GM03348 (cell line): ENCODE measurements at regions not wholly inside any gene's neighbourhood (a gene's known extent, or its start where the extent isn't known, plus 50 kb on each side); places are given as distances from the start of the nearest gene placed in this dataset.

Source experiments
- DNase-seq: peaks from one replicate; pipeline ENCODE4 v3.0.0; 2012; ENCODE audit warnings: low spot score

DNA sequence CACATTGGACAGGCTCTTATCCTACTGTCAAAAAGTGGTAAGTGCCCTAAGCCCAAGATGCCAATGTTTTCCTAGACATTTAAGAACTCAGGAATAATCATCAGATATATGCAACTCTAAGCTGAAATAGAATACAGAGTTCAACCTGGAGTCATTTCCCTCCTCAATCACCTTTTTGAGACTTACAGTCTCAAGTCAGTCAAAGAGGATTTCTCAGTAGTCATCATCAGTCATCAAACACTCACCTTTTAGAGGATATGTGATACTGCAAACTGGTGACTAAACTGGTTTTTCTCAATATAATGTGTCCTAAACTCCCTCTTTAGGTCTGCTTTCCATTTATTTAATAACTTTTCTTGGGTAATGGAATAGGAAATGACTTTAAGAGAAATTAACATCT lies 145.3 kb upstream of the ADAMTS5 start:
- no peak for DNase-seq

DNA sequence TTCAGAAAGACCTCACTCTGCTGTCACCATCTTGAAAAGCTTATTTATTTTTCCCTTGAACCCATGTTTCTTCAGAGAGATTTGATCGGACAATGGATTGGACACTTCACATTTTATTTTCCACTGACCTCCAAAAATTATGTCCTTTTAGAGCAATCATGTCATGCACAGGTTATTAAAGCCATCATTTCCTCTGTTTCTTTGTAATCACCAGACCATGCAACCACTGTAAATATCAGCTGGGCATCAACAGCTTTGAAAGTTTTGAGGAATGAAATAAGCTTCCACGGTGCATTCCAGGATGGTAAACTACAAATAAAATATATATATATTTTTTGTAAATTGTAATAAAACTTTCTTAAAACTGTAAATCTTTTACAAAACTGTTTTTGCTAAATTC lies 144.1 kb upstream of the ADAMTS5 start:
- DNase-seq: no peak

DNA sequence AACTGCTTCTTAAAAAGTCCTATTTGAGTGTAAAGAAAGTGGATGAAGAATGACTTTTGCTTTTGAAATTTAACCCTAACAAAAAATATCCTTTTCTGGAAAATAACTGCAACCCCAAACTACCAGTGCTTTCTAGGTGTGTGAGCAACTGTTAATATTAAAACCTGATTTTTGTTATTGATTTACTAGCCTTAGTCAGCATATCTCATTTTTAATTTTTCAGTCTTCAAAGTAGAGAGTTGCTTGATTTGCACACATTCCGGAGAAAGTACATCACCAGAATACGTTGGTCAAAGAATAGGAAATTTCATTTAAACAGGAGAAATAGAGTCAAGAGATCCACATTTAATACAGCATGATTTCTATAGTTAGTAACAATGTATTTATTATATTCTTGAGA lies 141.8 kb upstream of the ADAMTS5 start:
- DNase-seq: no peak

DNA sequence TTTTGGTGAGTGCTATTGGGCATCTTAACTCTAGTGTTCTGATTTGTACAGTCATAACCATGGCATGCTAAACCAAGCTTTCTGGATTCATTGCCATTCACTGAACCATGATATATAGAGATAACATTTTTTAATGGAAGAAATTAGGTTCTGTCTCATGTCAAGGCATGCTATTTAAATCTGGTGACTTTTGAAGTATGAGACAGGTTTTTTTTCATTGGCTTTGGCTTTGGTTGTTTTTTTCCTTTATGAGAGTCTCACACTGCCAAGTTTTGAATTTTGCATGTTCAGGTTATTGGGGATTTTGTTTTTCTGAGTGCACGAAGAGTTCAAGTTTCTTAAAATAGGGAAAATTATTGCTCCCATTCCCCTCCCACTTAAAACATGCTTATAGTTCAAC lies 141.3 kb upstream of the ADAMTS5 start:
- DNase-seq: no peak

DNA sequence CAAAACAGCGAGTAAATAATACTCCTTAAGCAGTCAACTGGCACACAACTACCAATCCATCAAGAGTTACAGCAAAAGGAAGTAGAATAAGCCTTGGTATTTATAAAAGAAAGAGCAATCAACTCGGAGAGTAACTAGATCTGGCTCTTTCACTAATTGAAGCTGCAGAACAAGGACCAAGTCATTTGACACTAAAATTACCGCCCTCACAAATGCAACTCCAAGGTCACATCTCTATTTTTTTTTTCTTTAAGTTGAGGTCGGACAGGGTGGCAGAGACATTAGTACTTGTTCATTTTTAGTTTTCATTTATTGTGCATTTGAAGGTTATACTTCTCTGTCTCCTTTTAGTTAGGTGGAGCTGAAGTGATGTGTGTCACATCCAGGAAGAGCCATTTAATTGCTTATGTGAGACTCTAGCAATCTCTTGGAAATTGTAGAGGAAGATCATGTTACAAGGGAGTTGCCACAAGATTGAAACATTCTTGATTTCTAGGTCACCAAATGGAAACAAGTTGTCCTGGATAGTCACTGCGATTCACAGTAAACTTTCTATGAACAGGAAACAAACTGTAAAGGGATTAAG lies 138.1 kb upstream of the ADAMTS5 start:
- DNase-seq: peak; percentile 13

DNA sequence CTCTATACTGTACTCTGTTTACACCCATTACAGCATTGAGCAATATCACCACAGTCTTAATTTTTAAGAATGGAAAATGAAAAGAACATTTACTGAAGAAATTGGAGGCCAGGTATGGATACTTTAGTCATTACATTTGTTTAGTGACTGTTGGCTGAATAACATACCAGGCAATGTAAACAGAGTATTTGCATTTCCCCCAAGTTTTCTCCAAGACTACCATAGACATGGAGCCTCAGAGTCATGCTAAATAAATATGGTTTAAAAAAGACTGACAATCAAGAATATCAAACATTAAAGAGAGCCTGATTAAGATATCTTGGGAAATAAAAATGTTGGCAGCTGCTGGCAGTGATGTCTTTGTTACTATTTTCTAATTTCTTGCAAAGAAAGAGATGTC lies 136.9 kb upstream of the ADAMTS5 start:
- no peak for DNase-seq

DNA sequence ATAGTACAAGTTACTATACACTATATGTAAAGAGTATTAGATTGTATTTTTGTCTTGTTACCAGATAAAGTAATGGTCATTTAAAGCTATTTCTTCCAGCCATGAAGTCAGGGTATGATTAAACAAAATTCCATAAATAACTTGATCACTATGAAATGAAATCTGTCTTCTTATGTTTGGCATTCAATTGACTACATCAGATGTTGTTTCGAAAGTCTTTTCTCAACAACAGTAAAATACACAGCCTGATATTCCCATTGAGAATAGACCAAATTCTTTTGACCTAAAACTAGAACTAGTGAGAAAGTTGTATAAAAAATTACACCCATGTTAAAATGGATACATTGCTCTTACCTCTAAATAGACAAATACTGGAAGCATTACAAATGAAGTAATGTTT lies 134.6 kb upstream of the ADAMTS5 start:
- DNase-seq: peak; percentile 6

DNA sequence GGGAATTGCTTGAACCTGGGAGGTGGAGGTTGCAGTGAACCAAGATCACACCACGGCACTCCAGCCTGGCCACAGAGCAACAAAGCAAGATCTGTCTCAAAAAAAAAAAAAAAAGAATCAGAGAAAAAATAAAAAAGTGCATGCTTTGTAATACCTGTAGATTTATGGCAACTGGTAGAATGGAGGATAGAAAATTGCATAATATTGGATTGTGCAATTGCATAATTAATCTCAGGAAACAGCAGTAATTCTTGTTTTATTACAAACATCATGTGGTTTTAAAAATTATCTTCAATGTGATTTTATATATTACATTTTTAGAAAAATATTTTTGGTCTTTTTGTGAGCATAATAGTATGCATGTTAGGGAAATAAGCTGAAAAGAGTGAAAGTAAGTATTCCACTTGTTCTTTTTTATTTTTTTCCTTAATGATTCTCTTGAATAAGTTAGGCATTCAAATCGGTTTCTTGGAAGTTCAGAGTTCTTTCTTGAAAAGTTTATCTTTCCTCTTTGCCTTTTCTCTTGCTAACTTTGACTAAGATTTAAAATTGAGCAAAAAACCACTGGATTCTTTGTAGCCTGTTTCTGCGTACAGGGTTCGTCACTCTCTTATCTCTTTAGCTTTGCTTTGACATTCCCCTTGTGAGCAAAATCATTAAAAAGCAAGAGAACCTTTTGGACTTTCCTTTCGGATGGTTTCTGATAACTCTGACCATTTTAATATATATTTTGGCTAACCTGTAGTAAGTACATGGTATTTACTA lies 127.5 kb upstream of the ADAMTS5 start:
- DNase-seq: peak; percentile 32

DNA sequence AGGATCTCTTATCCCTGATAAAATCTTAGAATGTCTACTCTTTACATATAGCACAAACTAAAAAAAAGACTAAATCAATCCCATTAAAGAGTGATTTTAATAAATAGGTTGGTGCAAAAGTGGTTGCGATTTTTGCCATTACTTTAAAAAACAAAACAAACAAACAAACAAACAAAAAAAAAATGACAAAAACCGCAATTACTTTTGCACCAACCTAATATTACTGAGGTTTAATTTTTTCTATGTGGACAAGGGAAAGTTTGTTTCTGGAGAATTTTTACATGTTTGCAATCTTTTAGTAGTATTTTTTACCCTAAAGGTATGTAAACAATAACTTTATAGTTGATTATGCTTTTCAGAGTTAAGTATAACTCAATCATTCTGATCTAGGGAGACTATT lies 119.7 kb upstream of the ADAMTS5 start:
- DNase-seq: no peak

DNA sequence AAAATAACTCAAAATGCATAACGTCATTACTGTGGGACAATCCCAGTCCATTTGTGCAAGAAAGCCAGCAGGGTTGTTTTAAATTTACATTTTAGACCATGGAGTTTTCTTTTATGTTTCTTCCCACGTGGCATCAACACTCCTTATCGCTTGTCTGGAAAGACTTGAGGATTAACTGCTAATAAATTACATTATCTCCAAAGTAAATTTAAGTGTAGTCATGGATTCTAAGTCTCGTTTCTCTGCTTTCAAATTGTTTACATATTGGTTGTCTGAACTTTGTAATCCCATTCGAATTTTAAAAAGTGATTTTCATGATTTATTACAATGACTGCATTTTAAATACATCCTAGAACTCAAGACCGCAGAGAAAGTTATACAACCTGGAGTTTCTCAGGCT lies 119.3 kb upstream of the ADAMTS5 start:
- DNase-seq: no peak

DNA sequence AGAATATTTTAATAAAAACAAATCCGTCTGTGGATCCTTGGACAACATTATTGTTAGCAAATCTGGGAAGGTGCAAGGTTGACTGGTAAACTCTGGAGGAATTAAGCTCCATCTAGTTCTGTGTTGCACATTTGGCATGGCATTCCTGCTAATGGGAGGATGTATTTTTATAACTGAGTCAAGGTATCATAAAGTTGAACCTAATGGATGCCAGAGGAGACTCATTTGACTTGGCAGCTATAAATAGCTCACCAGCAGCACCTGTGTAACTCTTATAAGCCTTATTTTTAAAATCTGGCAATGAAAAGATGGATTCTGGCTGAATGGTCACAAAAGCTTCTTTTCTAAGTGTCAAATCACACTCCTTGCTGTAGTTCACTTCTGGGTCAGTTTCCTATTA lies 118.5 kb upstream of the ADAMTS5 start:
- DNase-seq: no peak

DNA sequence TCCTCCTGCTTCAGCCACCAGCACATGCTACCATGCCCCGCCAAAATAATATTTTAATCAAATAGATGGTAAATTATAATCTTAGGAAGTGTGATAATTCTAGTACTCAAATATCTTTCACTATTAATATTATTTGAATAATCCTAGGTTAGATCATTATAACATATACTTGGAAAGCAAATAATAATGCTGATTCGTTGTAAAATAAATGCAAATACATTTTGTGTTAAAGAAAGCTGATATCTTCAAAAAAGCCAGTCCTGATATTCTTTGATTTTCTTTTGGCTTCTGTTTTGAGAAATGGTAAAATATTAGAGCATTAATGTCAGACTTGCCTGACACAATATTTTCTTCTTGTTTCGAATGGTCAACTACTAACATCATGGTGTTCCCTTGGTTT lies 116.3 kb upstream of the ADAMTS5 start:
- no peak for DNase-seq

DNA sequence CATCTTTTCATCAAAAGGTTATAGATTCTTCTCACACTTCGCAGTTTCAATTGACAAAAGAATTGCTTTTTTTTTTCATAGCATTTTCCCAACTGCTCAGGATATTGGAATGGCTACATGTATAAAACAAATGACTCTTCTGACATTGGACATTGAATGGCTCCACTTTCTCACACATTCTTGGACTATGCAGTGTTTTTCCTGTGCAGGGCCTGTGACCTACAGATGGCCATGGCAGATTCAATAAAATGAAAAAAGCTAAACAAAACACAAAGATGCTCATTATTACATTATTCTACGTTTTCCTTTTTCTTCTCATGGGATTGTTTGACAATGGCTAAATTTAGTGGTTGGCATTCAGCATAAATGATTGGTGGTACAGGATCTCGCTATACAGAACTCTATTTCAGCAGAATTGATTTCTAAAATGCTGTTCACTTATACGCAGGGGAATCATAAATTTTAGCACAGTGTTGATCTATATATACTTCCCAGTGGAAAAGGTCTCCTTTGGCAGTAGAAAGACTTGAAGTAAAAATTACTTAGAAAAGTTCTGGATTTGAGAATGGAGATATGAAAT lies 115.6 kb upstream of the ADAMTS5 start:
- no peak for DNase-seq

DNA sequence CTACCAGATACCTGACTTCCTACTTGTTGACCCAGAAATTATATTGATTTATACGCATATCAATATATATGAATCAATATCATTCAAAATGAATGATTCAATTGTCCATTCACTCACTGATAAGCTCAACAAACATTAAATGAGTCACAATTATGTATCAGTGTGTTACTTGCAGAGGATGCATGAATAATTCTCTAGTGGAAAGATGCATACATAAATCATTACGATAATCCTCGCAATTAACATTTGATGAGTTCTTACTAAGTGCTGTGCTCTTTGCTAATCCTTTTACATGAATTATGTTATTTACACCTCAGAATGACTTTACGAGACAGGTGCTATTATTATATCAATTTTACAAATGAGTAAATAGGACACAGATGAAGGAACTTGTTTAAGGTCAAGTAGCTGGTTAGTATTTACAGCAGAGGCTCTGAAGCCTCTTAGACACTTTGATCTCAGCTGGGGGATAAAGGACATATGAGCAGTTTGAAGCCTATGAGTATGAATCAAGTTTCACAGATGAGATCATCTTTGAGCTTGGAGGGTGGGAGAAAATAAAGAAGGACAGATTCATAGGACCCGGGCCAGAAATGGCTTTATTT lies 112.8 kb upstream of the ADAMTS5 start:
- no peak for DNase-seq

DNA sequence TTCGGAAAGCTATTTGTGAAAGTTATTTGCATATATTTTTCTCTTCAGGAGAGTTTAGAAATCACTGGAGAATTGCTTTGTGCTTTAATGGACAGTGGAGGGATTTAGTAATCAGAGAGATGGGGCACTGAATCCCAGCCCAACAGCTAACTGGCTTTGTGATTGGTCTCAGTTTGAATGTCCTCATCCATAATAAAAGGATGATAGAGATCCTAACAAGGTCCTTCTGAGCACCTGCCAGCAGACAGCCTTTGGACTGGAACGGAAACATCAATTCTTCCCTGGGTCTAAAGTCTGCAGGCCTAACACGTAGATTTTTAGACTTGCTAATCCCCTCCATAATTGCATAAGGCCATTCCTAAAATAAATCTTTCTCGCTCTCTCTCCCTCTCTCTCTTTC lies 112.0 kb upstream of the ADAMTS5 start:
- DNase-seq: no peak

DNA sequence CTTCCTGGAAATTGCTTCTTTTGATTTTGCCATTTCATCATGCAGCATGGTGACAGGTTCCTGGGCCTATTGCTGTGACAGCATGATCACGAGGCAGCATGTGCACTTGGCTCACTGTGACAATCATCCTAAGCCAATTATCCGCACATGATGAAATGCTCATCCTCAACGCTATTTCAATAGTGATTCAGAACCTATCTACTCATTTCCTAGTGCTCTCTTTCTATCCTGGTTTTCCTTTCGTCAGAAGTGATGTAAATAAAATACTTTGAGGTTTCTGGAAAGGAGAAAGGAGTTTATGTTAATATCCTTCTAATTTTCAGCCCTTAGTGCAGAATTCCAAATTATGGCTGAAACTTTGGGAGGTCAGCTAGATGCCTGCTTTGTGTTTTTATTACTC lies 110.6 kb upstream of the ADAMTS5 start:
- DNase-seq: peak; percentile 13

DNA sequence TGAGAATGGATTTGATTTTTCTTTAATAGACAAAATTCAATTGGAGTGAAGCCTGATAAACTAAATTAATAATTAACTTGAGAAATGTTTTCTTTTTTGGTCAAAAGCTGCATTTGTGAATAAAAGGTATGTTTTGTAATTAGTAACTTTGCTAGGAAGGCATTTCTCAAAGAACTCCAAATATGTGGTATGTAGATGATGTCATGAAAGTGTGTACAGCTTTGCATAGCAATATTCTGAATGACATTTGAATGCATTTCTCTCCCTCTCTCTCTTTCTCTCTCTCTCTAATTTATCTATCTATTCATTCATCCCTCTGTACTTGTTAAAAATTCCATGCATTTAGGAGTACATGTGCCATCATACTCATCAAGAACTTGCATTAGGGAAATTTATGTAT lies 109.1 kb upstream of the ADAMTS5 start:
- DNase-seq: no peak

DNA sequence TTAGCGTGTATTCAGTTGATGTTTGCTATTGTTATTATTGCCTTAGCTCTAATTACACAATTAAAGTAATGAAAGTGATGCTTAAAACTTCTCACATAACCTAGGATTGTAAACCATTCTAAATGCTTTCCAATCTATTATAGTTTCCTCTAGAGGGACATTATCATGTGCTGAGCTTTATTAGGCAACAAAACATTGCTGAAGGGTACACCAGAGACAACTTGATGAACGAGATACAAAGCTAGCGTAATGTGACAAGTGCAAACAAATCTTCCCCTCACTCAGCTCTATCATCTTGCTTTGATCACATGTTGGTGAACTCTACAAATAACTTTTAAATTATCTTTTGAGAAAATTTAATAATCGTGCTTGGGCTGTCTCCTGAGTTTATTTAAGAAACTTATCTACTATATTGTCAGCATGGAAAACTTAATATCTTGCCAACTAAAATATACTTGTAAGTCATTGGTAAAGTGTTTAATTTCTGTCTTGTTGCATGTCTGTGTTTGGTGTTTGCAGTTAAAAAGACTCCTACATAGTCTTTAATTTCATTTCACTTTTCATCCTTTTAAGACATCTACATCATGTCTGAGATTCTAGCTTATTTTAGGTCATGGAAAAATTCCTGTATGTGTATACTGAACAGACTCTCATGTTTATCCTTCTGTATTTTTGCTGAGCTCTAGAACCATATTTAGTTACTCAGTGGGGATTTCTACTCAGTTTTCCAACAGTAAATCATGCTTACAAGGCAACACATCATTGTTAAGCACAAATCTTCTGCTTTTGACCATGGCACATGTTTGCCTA lies 104.2 kb upstream of the ADAMTS5 start:
- DNase-seq: no peak

DNA sequence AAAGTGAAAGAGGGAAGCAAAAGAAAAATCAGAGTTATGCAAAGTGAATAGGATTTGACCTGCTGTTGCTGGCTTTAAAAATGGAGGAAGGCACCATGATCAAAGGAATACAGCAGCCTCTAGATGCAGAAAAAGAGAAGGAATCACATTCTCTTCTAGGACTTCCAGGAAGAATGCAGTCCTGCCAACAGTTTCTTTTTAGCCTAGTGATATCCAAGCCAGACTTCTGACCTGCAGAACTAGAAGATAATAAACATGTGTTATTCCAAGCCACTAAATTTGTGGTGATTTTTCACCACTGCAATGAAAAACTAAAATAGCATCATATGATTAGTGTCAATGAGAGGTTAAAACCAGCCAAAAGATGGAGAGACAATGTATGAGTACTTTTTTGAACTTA lies 101.9 kb upstream of the ADAMTS5 start:
- DNase-seq: no peak

DNA sequence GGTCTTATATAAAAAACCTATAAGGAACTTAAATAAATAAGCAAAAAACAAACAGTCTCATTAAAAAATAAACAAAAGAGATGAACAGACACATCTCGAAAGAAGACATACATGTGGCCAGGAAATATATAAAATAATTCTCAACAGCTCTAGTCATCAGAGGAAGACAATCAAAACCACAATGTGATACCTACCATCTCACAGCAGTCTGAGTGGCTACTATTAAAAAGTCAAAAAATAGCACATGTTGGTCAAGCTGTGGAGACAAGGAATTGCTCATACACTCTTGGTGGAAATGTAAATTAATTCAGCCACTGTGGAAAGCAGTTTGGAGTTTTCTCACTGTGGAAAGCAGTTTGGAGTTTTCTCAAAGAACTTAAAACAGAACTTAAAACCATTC lies 100.3 kb upstream of the ADAMTS5 start:
- no peak for DNase-seq

DNA sequence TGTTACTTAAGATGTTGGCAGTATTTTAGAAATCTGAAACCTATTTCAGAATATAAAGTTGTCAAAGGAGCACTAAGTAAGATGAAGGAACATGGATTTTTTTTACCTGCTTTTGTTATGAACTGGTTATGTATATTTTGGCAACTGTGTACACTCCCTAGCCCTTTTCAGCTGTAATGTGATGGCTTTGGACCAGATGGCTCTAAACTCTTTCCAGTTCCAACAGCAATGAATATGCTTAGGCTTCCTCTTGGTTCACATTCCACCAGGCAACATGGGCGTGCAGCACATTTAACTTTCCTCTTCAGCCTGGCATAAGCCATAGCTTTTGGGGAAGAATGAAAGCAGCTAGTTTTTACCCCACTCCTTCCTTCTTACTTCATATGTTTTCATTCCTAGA lies 95.6 kb upstream of the ADAMTS5 start:
- no peak for DNase-seq

DNA sequence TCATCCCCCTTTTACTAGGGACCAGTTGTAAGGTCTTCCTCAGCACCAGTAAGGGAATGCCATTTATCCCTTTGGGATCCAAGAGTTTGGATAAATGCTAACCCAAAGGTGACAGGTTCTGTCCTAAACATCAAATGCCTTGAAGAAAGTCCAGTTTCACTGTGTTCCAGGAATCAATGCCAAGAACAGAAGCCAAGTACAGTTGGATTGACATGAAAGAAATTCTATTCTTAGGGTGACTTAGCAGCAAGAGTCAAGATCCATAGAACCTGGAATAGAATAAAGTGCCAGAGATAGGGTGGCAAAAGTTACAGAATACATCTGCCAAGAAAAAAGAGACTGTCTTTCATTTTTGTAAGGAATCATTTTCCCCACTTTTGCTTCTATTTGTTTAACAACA lies 94.9 kb upstream of the ADAMTS5 start:
- no peak for DNase-seq

DNA sequence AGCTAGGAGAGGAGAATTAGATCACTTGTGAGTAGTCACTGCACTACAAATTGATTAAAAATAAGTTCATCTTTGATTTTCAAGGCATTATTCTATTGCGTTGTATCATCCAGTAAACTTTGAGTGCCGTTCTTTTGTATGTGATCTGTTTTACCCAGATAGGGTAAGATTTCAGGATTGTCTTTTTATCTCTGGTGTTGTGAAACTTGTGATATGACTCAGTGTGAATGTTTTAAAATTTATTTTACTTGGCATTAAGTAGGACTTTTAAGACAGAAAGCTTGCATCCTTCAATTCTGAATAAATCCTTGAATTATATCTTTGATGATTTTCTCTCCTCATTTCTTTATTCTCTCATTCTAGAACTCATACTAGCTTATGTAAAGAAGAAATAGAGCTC lies 93.3 kb upstream of the ADAMTS5 start:
- no peak for DNase-seq
